ENCODE measurements at regions not wholly inside any gene's neighbourhood (a gene's known extent, or its start where the extent isn't known, plus 50 kb on each side); places are given as distances from the start of the nearest gene placed in this dataset.
"Not testable (repeated sequence)": the region's sequence is repeated elsewhere in the genome, so short reads cannot be mapped to it uniquely, and the experiment has no call there.

DNA sequence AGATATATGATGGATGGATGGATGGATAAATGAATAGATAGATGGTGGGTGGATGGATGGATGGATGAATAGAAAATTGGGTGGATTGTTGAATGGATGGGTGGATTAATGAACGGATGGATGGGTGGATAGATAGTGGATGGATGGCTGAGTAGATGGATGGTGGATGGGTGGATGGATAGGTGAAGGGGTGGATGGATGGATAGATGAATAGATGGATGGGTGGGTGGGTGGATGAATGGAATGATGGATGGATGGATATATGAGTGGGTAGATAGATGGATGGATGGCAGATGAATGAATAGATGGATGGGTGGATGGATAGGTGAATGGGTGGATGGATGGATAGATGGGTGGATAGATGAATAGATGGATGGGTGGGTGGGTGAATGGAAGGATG lies 80.7 kb upstream of the NEDD9 start:
- DNase-seq (ENCODE audit: low spot score) (no peak), ATAC-seq (ENCODE audit: insufficient number of reproducible peaks, low FRiP score, low read depth) (no peak)
- Histone ChIP-seq H3K36me3 (no peaks in the 10 kb centered on the region), H3K27ac (no peak overlapping the region), H3K4me3 (no peak overlapping the region), H3K4me1 (ENCODE audit: control insufficient read depth in 1 of 2, low read depth in 2 of 2) (peaks cover 0 to 22% of the 10 kb centered on the region in 2 donors), H3K9me3 (no peaks in the 10 kb centered on the region), H3K27me3 (replicated peaks; ENCODE audit: insufficient read depth) (no peaks in the 10 kb centered on the region)
- TF ChIP-seq CTCF (IDR thresholded peaks at IDR 0.05) = no peak

DNA sequence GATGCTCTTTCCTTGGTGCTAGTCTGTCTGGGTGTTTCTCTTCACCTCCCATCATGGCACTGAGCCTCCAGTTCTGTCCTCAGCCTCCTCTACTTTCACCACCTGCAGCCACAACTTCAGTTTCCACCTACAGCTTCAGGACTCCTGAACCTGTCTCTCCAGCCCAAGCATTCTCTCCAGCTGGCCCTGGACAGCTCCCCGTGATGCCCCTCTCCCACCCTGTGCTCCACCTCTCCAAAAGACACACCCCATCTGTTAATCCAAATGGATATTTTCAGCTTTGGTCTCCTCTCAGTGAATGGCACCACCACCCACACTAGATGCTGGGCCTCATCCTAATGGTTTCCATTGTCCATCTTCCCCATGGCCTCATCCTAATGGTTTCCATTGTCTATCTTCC lies 79.5 kb upstream of the NEDD9 start:
- no peaks in the 10 kb centered on the region for H3K27me3 ChIP-seq (replicated peaks; ENCODE audit: insufficient read depth)
- peaks cover 0 to 15% of the 10 kb centered on the region in 2 donors for H3K4me1 ChIP-seq (ENCODE audit: control insufficient read depth in 1 of 2, low read depth in 2 of 2)
- no peak for TF ChIP-seq CTCF (IDR thresholded peaks at IDR 0.05)
- DNase-seq (ENCODE audit: low spot score) (no peak), ATAC-seq (ENCODE audit: insufficient number of reproducible peaks, low FRiP score, low read depth) (no peak)
- no peak overlapping the region for H3K4me3 ChIP-seq
- no peaks in the 10 kb centered on the region for H3K9me3 ChIP-seq
- H3K27ac ChIP-seq = no peak overlapping the region
- no peaks in the 10 kb centered on the region for H3K36me3 ChIP-seq

GRCh38 chr6:11309947-11310665 lies 77.6 kb upstream of the NEDD9 start:
- DNase-seq (ENCODE audit: low spot score) = no peak
- H3K9me3 ChIP-seq = no peaks in the 10 kb centered on the region
- no peaks in the 10 kb centered on the region for H3K27me3 ChIP-seq (replicated peaks; ENCODE audit: insufficient read depth)
- H3K4me1 ChIP-seq (ENCODE audit: control insufficient read depth in 1 of 2, low read depth in 2 of 2) = peaks cover 0 to 16% of the 10 kb centered on the region in 2 donors
- no peak for TF ChIP-seq CTCF (IDR thresholded peaks at IDR 0.05)
- no peaks in the 10 kb centered on the region for H3K36me3 ChIP-seq
- H3K4me3 ChIP-seq = no peak overlapping the region
- H3K27ac ChIP-seq = no peak overlapping the region
- no peak for ATAC-seq (ENCODE audit: insufficient number of reproducible peaks, low FRiP score, low read depth)

- DNase-seq (ENCODE audit: low spot score) = no peak
- no peak overlapping the region for H3K4me3 ChIP-seq
- H3K27ac ChIP-seq = no peak overlapping the region
- no peak for ATAC-seq (ENCODE audit: insufficient number of reproducible peaks, low FRiP score, low read depth)
- H3K36me3 ChIP-seq = no peaks in the 10 kb centered on the region
- H3K9me3 ChIP-seq = no peaks in the 10 kb centered on the region
- peaks cover 0 to 20% of the 10 kb centered on the region in 2 donors for H3K4me1 ChIP-seq (ENCODE audit: control insufficient read depth in 1 of 2, low read depth in 2 of 2)
- no peaks in the 10 kb centered on the region for H3K27me3 ChIP-seq (replicated peaks; ENCODE audit: insufficient read depth)
- no peak for TF ChIP-seq CTCF (IDR thresholded peaks at IDR 0.05)
Observed at GRCh38 chr6:11307226-11307625, 74.8 kb upstream of the NEDD9 start.

- TF ChIP-seq CTCF (IDR thresholded peaks at IDR 0.05) = no peak
- Histone ChIP-seq H3K36me3 (no peaks in the 10 kb centered on the region), H3K27ac (no peak overlapping the region), H3K4me1 (ENCODE audit: control insufficient read depth in 1 of 2, low read depth in 2 of 2) (peaks cover 0 to 20% of the 10 kb centered on the region in 2 donors), H3K9me3 (no peaks in the 10 kb centered on the region), H3K4me3 (no peak overlapping the region), H3K27me3 (replicated peaks; ENCODE audit: insufficient read depth) (no peaks in the 10 kb centered on the region)
- ATAC-seq (ENCODE audit: insufficient number of reproducible peaks, low FRiP score, low read depth) (no peak), DNase-seq (ENCODE audit: low spot score) (no peak)
Observed at GRCh38 chr6:11304946-11305345, 72.5 kb upstream of the NEDD9 start.

GRCh38 chr6:11299876-11300428 lies 67.5 kb upstream of the NEDD9 start:
- H3K27me3 ChIP-seq (replicated peaks; ENCODE audit: insufficient read depth); H3K9me3 ChIP-seq; H3K4me1 ChIP-seq (ENCODE audit: control insufficient read depth in 1 of 2, low read depth in 2 of 2); H3K27ac ChIP-seq; H3K4me3 ChIP-seq; ATAC-seq (ENCODE audit: insufficient number of reproducible peaks, low FRiP score, low read depth); DNase-seq (ENCODE audit: low spot score); H3K36me3 ChIP-seq: not testable (repeated sequence)

GRCh38 chr6:11299421-11299784 lies 66.9 kb upstream of the NEDD9 start:
- H3K36me3 ChIP-seq; H3K27ac ChIP-seq; H3K4me3 ChIP-seq; H3K9me3 ChIP-seq; ATAC-seq (ENCODE audit: insufficient number of reproducible peaks, low FRiP score, low read depth); H3K27me3 ChIP-seq (replicated peaks; ENCODE audit: insufficient read depth); H3K4me1 ChIP-seq (ENCODE audit: control insufficient read depth in 1 of 2, low read depth in 2 of 2); DNase-seq (ENCODE audit: low spot score): not testable (repeated sequence)
